ENCODE measurements at regions not wholly inside any gene's neighbourhood (a gene's known extent, or its start where the extent isn't known, plus 50 kb on each side); places are given as distances from the start of the nearest gene placed in this dataset.
"Not testable (repeated sequence)": the region's sequence is repeated elsewhere in the genome, so short reads cannot be mapped to it uniquely, and the experiment has no call there.

DNA sequence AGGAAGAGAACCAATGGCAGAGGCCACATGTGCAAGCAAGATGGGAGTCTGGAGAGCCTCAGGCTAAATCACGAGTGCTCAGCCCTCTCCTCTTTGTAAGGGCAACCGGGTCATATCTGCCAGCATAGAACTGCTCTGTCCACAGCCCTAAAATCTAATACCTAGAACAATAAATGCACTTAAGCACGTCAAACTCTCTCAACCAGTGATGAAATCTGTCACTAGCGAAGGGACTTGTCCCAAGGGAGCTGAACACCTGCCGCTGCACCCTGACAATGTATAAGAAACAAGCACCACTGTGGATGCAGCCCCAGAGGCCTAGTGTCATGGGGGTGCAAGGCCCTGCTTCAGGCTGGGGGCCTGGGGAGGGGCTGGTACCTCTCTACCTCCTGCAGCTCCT, 82.5 kb downstream of the PRL start:
- Histone ChIP-seq H3K4me1 (no peaks in the 10 kb centered on the region), H3K9me3 (no peaks in the 10 kb centered on the region), H3K27me3 (replicated peaks in 1 of 7) (no peaks in the 10 kb centered on the region), H3K27ac (no peak overlapping the region), H3K36me3 (no peaks in the 10 kb centered on the region), H3K4me3 (no peak overlapping the region)
- intact Hi-C loops (cut with DNase I; ENCODE audit: low total_unique reads), result no loop called here
- WGBS, 5 donors, result 51 to 78% (median 62%) methylated on average over 5 of the region's 5 CpGs
- TF ChIP-seq POLR2A (IDR thresholded peaks at IDR 0.05), result no peak
- no peak for TF ChIP-seq POLR2AphosphoS5 (IDR thresholded peaks at IDR 0.05)
- TF ChIP-seq, protein P1, sequence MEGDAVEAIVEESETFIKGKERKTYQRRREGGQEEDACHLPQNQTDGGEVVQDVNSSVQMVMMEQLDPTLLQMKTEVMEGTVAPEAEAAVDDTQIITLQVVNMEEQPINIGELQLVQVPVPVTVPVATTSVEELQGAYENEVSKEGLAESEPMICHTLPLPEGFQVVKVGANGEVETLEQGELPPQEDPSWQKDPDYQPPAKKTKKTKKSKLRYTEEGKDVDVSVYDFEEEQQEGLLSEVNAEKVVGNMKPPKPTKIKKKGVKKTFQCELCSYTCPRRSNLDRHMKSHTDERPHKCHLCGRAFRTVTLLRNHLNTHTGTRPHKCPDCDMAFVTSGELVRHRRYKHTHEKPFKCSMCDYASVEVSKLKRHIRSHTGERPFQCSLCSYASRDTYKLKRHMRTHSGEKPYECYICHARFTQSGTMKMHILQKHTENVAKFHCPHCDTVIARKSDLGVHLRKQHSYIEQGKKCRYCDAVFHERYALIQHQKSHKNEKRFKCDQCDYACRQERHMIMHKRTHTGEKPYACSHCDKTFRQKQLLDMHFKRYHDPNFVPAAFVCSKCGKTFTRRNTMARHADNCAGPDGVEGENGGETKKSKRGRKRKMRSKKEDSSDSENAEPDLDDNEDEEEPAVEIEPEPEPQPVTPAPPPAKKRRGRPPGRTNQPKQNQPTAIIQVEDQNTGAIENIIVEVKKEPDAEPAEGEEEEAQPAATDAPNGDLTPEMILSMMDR (IDR thresholded peaks at IDR 0.05 in 8 of 11, conservative IDR thresholded peaks at IDR 0.05 in 3 of 11), result no peak
- no peak for DNase-seq

DNA sequence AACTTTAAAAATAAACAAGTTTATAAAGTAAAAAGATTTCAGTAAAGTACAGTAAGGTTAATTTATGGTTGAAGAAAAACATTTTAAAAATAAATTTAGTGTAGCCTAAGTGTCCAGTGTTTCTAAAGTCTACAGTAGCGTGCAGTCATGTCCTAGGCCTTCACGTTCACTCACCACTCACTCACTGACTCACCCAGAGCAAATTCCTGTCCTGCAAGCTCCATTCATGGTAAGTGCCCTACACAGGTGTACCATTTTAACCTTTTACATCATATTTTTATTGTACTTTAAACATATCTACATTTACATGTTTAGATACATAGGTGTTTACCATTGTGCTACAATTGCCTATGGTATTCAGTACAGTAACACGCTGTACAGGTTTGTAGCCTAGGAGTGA, 81.4 kb downstream of the PRL start:
- H3K4me3 ChIP-seq; H3K36me3 ChIP-seq; H3K4me1 ChIP-seq; intact Hi-C loops (cut with DNase I; ENCODE audit: low total_unique reads); H3K27ac ChIP-seq; H3K9me3 ChIP-seq; H3K27me3 ChIP-seq (replicated peaks in 1 of 7); DNase-seq: not testable (repeated sequence)
- 67 to 99% (median 96%) methylated on average over 3 of the region's 3 CpGs for WGBS, 5 donors

DNA sequence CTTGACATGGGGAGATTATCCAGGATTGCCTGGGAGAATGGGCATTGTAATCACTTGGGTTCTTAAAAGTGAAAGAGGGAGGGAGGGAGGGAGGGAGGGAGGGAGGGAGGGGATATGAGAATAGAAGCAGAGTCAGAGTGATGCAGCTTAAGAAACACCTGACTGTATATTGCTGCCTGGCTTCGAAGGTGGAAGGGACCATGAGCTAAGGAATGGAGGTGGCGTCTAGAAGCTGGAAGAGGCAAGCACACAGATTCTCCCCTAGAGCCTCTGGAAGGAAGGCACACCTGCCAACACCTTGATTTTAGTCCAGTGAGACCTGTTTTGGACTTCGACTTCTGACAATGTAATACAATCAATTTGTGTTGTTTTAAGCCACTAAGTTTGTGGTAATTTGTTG, 78.4 kb downstream of the PRL start:
- 85 to 95% (median 89%) methylated on average over 3 of the region's 3 CpGs for WGBS, 5 donors
- H3K4me1 ChIP-seq, result no peaks in the 10 kb centered on the region
- H3K4me3 ChIP-seq, result no peak overlapping the region
- no peak overlapping the region for H3K27ac ChIP-seq
- H3K9me3 ChIP-seq, result no peaks in the 10 kb centered on the region
- intact Hi-C loops (cut with DNase I; ENCODE audit: low total_unique reads), result no loop called here
- H3K36me3 ChIP-seq, result no peaks in the 10 kb centered on the region
- DNase-seq, result no peak
- TF ChIP-seq POLR2A (IDR thresholded peaks at IDR 0.05) (no peak), POLR2AphosphoS5 (IDR thresholded peaks at IDR 0.05) (no peak)
- TF ChIP-seq, protein P1 (IDR thresholded peaks at IDR 0.05 in 8 of 11, conservative IDR thresholded peaks at IDR 0.05 in 3 of 11), result no peak
- no peaks in the 10 kb centered on the region for H3K27me3 ChIP-seq (replicated peaks in 1 of 7)

DNA sequence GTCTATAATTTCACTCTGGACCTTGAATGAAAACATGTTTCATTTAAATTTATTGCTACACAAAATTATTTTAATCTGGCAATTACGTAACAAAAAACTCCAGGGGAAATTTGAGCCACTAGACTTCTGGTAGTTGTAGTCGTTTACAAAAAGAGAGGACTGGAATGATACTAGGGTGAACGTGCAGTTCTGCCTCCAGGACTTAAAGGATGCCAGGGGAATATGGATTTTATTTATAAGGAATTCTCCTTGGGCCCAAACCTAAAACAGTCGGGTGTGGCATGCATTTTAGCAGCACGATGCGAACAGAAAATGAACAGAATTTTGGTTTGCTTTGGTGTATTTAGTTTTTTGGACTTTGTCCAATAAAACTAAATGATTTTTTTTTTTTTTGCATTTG, 76.9 kb downstream of the PRL start:
- WGBS, 5 donors, result 78 to 89% (median 83%) methylated on average over 6 of the region's 6 CpGs
- DNase-seq, result no peak
- Histone ChIP-seq H3K4me1 (no peaks in the 10 kb centered on the region), H3K27ac (no peak overlapping the region), H3K27me3 (replicated peaks in 1 of 7) (no peaks in the 10 kb centered on the region), H3K36me3 (no peaks in the 10 kb centered on the region), H3K4me3 (no peak overlapping the region), H3K9me3 (no peaks in the 10 kb centered on the region)
- TF ChIP-seq POLR2AphosphoS5 (IDR thresholded peaks at IDR 0.05), result no peak
- intact Hi-C loops (cut with DNase I; ENCODE audit: low total_unique reads), result no loop called here

DNA sequence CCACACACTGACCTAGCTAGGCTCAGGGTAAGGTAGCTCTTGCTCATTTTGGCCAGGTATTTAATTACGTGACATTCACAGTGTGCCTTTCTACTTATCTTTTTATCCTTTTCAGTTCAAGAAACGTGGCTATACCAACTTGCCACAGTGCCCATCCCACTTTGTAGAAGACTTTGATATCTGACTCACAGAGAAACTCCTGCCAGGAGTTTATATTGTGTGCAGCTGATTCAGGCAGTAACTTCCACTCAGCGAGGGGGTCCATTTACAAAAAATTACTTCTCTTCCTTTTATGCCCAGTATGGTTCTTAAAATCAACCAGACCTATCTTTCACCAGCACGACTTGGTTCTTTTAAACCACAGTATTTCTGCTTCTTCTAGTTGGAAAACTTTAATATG, 75.6 kb downstream of the PRL start:
- TF ChIP-seq POLR2A (IDR thresholded peaks at IDR 0.05), result no peak
- TF ChIP-seq POLR2AphosphoS5 (IDR thresholded peaks at IDR 0.05), result no peak
- TF ChIP-seq, protein P1 (IDR thresholded peaks at IDR 0.05 in 8 of 11, conservative IDR thresholded peaks at IDR 0.05 in 3 of 11), result no peak
- Histone ChIP-seq H3K4me3 (no peak overlapping the region), H3K4me1 (no peaks in the 10 kb centered on the region), H3K27me3 (replicated peaks in 1 of 7) (no peaks in the 10 kb centered on the region), H3K36me3 (no peaks in the 10 kb centered on the region), H3K9me3 (no peaks in the 10 kb centered on the region), H3K27ac (no peak overlapping the region)
- intact Hi-C loops (cut with DNase I; ENCODE audit: low total_unique reads), result no loop called here
- DNase-seq, result no peak
- 82 to 94% (median 83%) methylated on average over 4 of the region's 4 CpGs for WGBS, 5 donors
